Panc1 (cell line): ENCODE measurements at regions not wholly inside any gene's neighbourhood (a gene's known extent, or its start where the extent isn't known, plus 50 kb on each side); places are given as distances from the start of the nearest gene placed in this dataset.

Source experiments
- ATAC-seq: fragments of 200-7000 bp; cut with Tn5 transposase; 2 replicates; pipeline ENCODE4 v1.9.1; 2020; ENCODE audit warnings: mild to moderate bottlenecking, moderate library complexity
- BruUV-seq: library from RNA; stranded (reverse); fragments of 400-500 nt; replicated peaks from 2 replicates; lab custom pipeline; 2021; lab: Mats Ljungman, UMichigan
- CTCF ChIA-PET: fragments of 300-600 bp; sonication (Branson Sonifier 250); formaldehyde crosslinking; loops from one replicate; lab custom pipeline; 2022; ENCODE audit warnings: antibody characterized with exemption; lab: Charles Lee
- POLR2A ChIA-PET: fragments of 300-600 bp; sonication (Branson Sonifier 250); formaldehyde crosslinking; loops from one replicate; lab custom pipeline; 2022; ENCODE audit warnings: antibody characterized with exemption; lab: Charles Lee
- DNase-seq: peaks from one replicate; pipeline ENCODE4 v3.0.0-alpha.2; 2010; ENCODE audit warnings: low read depth, low spot score
- H3K27ac ChIP-seq: 2 replicates; pipeline ENCODE4 v1.5.1; 2011; ENCODE audit warnings: mild to moderate bottlenecking, low read length, inconsistent platforms
- H3K27me3 ChIP-seq: fragments of 200-500 bp; sonication (Bioruptor generic); 2 replicates; pipeline ENCODE4 v1.6.0; 2014; ENCODE audit warnings: low read length, inconsistent platforms; ENCODE audit not compliant: control insufficient read depth, insufficient read depth
- H3K36me3 ChIP-seq: fragments of 200-500 bp; sonication (Bioruptor generic); 2 replicates; pipeline ENCODE4 v1.5.1; 2014; ENCODE audit warnings: inconsistent platforms, mild to moderate bottlenecking, low read length, moderate library complexity; ENCODE audit not compliant: control insufficient read depth, insufficient read depth
- H3K4me1 ChIP-seq: 2 replicates; pipeline ENCODE4 v1.5.1; 2011; ENCODE audit warnings: inconsistent platforms, mild to moderate bottlenecking, low read length, moderate library complexity; ENCODE audit not compliant: control insufficient read depth, insufficient read depth
- H3K4me3 ChIP-seq, 2 experiments: 2 replicates each; pipeline ENCODE4 v1.5.1; 2011 to 2012; ENCODE audit warnings: low read depth in 2 of 2, low read length in 2 of 2, mild to moderate bottlenecking in 2 of 2, inconsistent platforms in 1 of 2, moderate library complexity in 1 of 2
- H3K9me3 ChIP-seq: fragments of 200-500 bp; sonication (Bioruptor generic); 2 replicates; pipeline ENCODE4 v1.5.1; 2014; ENCODE audit warnings: low read depth, mild to moderate bottlenecking, inconsistent platforms, low read length, moderate library complexity; ENCODE audit not compliant: control insufficient read depth, insufficient read depth
- POLR2AphosphoS5 ChIP-seq: IDR thresholded peaks from 2 replicates; pipeline ENCODE4 v1.6.1; 2012; ENCODE audit warnings: mild to moderate bottlenecking, low read depth, low read length, moderate library complexity
- SIN3A ChIP-seq: IDR thresholded peaks from 2 replicates; pipeline ENCODE4 v1.6.1; 2012; ENCODE audit warnings: low read depth, mild to moderate bottlenecking, low read length, moderate library complexity, borderline replicate concordance; ENCODE audit not compliant: insufficient read depth
- TCF7L2 ChIP-seq: IDR thresholded peaks from 2 replicates; pipeline ENCODE4 v1.6.1; 2011; ENCODE audit warnings: mild to moderate bottlenecking, low read depth, low read length, inconsistent platforms
- in situ Hi-C: cut with HindIII; loops from 2 replicates; pipeline ENCODE4 v1.10.0; 2016; ENCODE audit warnings: low sequenced_read_pairs, low pct_unique_long_range_greater_than_20kb
- intact Hi-C: fragments of 100-400 bp; cut with micrococcal nuclease; formaldehyde crosslinking; loops from one replicate; pipeline ENCODE4 v1.10.0; 2022; ENCODE audit not compliant: unreplicated experiment
- TF ChIP-seq, protein P1 (sequence below), 2 experiments: IDR thresholded peaks; 2 replicates each; pipeline ENCODE4 v1.6.1; 2011 to 2012; ENCODE audit warnings: low read depth in 2 of 2, control low read depth in 1 of 2, low read length in 1 of 2, mild to moderate bottlenecking in 1 of 2, moderate library complexity in 1 of 2; ENCODE audit not compliant: insufficient read depth in 1 of 2
- TF ChIP-seq, protein P2 (sequence below): fragments of 450-650 bp; IDR thresholded peaks from 2 replicates; pipeline ENCODE4 v1.5.1; 2017; ENCODE audit warnings: mild to moderate bottlenecking

DNA sequence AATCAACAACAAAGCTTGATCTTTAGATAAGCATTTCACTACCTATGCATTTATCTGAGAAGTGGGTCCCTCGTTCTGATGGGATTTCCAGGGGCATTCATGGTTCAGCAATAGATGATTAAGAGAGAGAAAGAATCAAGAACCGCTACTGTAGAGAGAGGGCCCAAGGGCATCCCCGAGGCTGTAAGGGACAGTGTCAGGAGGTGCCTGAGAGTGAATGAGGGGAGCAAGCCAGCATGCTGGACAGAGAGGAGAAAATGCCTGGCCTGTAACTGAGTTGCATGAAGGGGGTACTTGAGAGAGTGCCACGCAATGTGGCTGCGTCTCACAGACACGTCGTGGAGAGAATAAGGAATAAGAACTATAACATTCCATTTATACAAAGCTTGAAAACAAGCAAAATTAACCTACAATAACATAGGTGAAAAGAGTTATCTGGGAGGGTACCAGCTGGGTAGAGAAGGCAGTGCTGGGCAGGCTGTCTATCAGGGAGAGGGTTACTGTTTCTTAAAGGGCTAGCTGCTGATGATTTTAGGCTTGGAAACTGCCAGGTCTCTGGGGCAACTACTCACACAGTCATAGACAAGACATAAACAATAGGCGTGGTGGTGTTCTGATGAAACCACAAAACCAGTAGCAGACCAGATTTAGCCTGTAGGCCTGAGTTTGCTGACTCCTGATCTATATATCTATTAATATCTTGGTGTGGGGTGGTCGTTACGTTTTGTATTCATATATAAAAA is 374.6 kb upstream of the CFAP20DC start:
- H3K4me3 ChIP-seq, result no peak overlapping the region
- no peaks in the 10 kb centered on the region for H3K4me1 ChIP-seq
- H3K27ac ChIP-seq, result no peak overlapping the region
- in situ Hi-C loops, result no loop called here
- intact Hi-C loops, result no loop called here
- CTCF ChIA-PET, result no interaction called here
- no peak for TF ChIP-seq TCF7L2
- TF ChIP-seq, protein P1, sequence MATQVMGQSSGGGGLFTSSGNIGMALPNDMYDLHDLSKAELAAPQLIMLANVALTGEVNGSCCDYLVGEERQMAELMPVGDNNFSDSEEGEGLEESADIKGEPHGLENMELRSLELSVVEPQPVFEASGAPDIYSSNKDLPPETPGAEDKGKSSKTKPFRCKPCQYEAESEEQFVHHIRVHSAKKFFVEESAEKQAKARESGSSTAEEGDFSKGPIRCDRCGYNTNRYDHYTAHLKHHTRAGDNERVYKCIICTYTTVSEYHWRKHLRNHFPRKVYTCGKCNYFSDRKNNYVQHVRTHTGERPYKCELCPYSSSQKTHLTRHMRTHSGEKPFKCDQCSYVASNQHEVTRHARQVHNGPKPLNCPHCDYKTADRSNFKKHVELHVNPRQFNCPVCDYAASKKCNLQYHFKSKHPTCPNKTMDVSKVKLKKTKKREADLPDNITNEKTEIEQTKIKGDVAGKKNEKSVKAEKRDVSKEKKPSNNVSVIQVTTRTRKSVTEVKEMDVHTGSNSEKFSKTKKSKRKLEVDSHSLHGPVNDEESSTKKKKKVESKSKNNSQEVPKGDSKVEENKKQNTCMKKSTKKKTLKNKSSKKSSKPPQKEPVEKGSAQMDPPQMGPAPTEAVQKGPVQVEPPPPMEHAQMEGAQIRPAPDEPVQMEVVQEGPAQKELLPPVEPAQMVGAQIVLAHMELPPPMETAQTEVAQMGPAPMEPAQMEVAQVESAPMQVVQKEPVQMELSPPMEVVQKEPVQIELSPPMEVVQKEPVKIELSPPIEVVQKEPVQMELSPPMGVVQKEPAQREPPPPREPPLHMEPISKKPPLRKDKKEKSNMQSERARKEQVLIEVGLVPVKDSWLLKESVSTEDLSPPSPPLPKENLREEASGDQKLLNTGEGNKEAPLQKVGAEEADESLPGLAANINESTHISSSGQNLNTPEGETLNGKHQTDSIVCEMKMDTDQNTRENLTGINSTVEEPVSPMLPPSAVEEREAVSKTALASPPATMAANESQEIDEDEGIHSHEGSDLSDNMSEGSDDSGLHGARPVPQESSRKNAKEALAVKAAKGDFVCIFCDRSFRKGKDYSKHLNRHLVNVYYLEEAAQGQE (IDR thresholded peaks at IDR 0.05; ENCODE audit: insufficient read depth in 1 of 2, low read depth in 2 of 2, low read length in 1 of 2), result no peak
- TF ChIP-seq, protein P2, sequence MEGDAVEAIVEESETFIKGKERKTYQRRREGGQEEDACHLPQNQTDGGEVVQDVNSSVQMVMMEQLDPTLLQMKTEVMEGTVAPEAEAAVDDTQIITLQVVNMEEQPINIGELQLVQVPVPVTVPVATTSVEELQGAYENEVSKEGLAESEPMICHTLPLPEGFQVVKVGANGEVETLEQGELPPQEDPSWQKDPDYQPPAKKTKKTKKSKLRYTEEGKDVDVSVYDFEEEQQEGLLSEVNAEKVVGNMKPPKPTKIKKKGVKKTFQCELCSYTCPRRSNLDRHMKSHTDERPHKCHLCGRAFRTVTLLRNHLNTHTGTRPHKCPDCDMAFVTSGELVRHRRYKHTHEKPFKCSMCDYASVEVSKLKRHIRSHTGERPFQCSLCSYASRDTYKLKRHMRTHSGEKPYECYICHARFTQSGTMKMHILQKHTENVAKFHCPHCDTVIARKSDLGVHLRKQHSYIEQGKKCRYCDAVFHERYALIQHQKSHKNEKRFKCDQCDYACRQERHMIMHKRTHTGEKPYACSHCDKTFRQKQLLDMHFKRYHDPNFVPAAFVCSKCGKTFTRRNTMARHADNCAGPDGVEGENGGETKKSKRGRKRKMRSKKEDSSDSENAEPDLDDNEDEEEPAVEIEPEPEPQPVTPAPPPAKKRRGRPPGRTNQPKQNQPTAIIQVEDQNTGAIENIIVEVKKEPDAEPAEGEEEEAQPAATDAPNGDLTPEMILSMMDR, result no peak
- no peaks in the 10 kb centered on the region for H3K27me3 ChIP-seq
- no peaks in the 10 kb centered on the region for H3K36me3 ChIP-seq
- ATAC-seq, result no peak
- no peaks in the 10 kb centered on the region for H3K9me3 ChIP-seq
- DNase-seq, result no peak
- POLR2A ChIA-PET, result no interaction called here
- no TSS peak for BruUV-seq

- CTCF ChIA-PET, result no interaction called here
Observed at GRCh38 chr3:59423707-59424106, 373.9 kb upstream of the CFAP20DC start.

More at GRCh38 chr3:59423707-59424106, 373.9 kb upstream of the CFAP20DC start:
- Histone ChIP-seq H3K27me3 (no peaks in the 10 kb centered on the region), H3K4me3 (no peak overlapping the region), H3K4me1 (no peaks in the 10 kb centered on the region), H3K27ac (no peak overlapping the region), H3K9me3 (no peaks in the 10 kb centered on the region), H3K36me3 (no peaks in the 10 kb centered on the region)
- POLR2A ChIA-PET, result no interaction called here
- in situ Hi-C loops (no loop called here), intact Hi-C loops (no loop called here)
- BruUV-seq, result no TSS peak
- no peak for DNase-seq
- TF ChIP-seq POLR2AphosphoS5 (no peak), SIN3A (no peak), TCF7L2 (no peak)
- TF ChIP-seq, protein P1 (IDR thresholded peaks at IDR 0.05; ENCODE audit: insufficient read depth in 1 of 2, low read depth in 2 of 2, low read length in 1 of 2), result no peak
- TF ChIP-seq, protein P2, result no peak
- no peak for ATAC-seq
